HG03354 (cell line): ENCODE measurements at regions not wholly inside any gene's neighbourhood (a gene's known extent, or its start where the extent isn't known, plus 50 kb on each side); places are given as distances from the start of the nearest gene placed in this dataset.
"Not testable (repeated sequence)": the region's sequence is repeated elsewhere in the genome, so short reads cannot be mapped to it uniquely, and the experiment has no call there.

Experiments used
- ATAC-seq: cut with Tn5 transposase; IDR thresholded peaks from one replicate; pipeline ENCODE4 v1.9.1; 2021; ENCODE audit warnings: mild to moderate bottlenecking; ENCODE audit not compliant: unreplicated experiment, poor library complexity, severe bottlenecking

DNA sequence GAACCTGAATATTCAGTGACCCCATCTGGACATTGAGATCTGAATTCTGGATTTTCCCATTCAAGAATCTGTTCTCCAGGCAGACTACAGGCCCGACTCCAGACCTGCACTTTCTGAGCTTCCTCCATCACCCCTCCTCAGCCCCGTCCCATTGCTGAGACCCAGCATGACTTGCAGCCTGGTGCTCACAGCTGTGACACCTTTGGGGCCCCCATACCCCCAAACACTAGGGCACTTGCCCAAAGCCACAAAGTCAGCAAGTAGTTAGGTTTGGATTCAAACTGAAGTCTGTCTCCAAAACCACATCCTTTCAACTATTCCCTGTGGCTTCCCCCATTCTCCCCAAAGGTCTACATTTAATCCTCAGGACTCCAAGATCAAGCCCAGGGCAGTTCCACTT, 128.2 kb upstream of the ZBED5 start:
- ATAC-seq, result no peak

DNA sequence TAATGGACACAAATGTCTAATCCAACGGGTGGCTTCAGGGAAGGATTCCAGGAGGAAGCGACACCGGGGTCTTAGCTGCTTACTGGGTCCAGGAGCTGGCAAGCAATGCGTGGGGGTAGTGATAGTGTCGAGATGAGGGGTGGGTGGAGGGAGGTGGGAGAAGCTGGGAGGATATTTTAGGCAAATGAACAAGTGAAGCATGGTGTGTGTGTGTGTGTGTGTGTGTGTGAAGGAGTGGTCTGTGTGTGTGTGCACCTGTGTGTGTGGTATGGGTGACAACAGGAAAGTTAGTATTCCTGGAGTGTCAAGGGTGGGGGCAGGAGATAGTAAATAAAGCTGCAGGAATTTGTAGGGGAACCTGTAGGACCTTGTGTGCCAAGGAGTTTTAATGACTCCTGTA, 126.9 kb upstream of the ZBED5 start:
- ATAC-seq, result no peak

DNA sequence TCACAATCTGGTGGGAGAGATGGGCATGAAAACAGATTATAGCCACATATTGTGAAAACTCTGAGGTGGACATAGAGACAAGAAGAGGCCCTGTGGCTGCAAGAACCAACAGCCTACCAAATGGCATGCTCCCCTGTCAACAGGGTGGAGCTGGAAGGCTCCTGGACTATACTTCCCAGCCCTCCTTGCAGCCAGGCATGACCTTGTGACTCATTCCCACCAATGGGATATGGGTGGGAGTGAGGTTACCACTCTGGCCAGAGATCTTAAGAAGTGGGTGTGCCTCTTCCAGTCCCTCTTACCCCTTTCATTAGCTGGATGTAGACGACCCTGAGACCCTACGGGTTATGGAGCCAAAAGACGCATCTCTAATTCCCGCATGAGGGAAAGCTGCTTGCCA, 126.4 kb upstream of the ZBED5 start:
- no peak for ATAC-seq

DNA sequence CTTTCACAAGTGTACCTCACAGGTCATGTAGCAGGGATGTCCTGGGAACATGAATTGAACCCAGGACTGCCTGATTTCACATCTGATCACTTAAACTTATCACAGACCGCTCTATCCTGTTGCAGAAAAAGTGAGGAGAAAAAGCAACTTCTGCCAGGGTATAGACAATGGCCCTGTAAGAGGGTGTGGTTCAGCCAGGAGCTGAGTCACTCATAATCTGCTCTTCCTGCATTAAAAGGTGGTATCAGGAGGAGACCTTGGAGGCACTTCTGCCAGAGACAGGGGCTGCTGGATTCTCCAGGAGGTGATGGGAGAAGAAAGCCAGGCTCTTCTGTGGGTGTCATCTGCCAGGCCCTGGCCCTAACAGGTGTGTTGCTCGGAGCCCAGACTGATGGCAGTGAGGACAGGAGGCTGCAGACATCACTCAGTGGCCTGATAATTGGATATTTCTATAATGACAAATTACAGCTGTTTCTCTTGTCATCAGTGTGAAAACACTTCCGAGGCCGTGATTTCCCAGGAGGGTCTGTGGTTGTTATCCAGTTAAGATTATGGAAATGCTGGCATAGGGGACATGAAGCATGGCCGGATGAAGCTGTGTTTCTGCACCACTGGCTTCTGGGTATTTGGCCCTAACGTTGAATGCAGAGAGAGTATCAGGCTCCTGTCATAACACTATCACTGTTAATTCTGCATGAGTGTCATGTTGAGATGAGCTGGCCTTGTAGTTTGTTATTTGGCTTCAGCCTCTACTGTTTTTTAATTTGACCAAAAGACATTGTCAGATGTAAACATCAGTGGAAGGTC, 125.1 kb upstream of the ZBED5 start:
- ATAC-seq, result no peak

DNA sequence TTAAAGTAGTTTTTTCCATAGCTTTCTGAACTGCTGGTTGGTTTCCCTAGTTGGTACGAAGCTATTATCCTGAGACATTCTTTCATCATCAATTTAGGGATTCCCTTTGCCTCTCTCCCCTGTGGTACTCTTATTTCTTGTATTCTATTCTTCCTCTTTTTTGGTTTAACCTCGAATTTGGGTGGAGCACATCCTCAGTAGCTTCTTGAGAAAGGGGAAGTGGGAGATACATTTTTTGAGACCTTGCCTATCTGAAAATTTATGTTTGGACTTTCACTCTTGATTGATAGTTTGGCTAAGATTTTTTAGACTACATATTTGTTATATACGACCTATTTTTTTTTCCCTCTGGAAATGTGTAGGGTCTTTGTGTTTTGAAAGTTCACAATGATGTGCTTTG, 121.7 kb upstream of the ZBED5 start:
- no peak for ATAC-seq

DNA sequence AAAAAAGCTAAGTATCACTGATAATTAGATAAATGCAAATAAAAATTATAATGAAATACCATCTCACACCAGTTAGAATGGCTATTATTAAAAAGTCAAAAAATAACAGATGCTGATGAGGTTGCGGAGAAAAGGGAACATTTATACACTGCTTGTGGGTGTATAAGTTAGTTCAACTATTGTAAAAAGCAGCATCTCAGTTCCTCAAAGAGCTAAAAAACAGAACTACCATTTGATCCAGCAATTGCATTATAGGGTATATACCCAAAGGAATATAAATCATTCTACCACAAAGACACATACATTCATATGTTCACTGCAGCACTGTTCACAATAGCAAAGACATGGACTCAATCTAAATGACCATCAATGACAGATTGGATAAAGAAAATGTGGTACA, 120.3 kb upstream of the ZBED5 start:
- no peak for ATAC-seq

DNA sequence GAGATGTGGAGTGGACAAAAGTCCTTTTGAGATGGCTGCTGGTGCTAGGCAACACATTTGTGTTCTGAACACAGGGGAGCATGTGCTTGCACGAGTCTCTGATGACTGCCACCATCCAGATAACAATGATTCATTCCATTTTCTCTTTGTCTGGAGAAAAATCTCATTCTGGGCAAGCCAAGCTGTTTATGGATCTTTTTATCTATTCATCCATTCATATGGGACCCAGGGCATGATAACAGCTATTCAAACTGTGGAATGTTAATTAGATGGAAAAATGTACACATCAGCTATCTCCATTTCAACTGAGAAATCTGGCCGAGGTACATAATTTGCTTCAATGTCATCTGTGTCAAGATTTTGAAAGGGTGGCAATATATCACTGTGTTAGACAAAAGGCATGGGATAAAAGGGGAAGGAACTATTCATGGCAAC, 117.5 kb upstream of the ZBED5 start:
- ATAC-seq, result no peak

DNA sequence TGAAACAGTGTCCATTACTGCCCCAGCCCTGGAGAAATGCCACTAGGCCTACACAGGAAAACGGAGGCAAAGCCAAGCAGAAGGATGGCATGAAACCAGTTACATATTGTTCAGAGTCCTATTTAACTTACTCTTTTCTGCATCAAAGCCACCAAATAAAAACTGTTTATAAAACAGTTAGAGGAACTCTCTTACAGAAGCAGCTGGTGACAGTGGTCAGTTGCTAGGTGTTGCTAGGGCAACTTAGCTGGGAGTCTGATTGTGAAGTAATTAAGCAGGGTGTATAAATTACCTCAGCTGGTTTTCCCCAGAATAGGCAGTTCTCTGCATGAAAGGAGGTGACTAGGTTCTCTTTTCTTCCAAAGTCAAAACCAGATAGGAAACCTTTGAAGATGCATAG, 115.6 kb upstream of the ZBED5 start:
- ATAC-seq, result no peak

DNA sequence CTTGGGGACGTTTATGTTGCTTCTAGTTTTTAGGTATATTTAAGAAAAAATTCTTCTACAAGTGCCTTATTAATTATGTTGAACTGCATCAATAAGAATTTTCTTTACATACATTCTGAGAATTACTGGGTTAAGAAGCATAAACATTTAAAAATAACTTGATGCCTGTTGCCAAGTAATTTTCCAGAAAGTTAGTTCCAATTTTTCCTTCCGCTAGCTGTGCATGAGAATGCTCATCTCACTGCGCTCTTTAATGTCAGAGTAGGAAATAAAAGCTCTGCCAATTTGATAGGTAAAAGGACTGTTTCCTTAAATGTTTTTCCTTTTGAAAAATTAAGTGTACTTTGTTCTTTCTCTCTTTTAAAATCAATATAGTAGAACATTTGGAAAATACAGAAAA, 113.1 kb upstream of the ZBED5 start:
- ATAC-seq, result no peak

DNA sequence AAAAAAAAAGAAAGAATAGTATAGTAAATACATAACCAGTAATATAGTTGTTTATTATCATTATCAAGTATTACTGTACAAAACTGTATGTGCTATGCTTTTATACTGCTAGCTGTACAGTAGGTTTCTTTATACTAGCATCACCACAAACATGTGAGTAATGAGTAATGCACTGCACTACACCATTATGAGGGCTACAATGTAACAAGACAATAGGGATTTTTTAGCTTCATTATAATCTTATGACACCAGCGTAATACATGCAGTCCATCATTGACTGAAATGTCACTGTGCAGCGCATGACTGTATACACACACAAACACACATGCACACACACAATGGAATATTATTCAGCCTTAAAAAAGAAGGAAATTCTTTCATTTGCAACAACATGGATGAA, 111.5 kb upstream of the ZBED5 start:
- no peak for ATAC-seq

DNA sequence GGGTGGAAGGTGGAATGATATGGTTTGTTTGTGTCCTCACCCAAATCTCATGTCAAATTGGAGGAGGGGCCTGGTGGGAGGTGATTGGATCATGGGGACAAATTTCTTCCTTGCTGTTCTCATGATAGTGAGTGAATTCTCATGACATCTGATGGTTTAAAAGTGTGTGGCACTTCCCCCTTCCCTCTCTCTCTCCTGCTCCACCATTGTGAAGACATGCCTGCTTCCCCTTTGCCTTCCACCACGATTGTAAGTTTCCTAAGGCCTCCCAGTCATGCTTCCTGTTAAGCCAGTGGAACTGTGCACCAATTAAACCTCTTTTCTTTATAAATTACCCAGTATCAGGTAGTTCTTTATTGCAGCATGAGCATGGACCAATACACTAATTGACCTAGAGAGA, 99.0 kb upstream of the ZBED5 start:
- ATAC-seq, result not testable (repeated sequence)

DNA sequence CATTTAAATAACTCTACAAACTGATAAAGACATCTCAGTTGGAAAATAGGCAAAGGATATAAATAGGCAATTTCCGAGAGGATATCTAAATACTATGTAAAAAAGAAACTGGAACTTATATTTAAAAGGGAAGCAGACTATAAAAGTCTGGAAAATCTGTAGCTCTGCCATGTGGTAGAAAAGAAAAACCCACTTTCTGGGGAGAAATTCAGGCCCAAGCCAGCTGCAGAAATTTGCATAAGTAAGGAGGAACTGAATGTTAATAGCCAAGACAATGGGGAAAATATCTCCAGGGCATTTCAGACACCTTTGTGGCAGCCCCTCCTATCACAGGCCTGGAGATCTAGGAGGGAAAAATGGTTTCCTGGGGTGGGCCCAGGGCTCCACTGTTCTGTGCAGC, 97.8 kb upstream of the ZBED5 start:
- no peak for ATAC-seq

DNA sequence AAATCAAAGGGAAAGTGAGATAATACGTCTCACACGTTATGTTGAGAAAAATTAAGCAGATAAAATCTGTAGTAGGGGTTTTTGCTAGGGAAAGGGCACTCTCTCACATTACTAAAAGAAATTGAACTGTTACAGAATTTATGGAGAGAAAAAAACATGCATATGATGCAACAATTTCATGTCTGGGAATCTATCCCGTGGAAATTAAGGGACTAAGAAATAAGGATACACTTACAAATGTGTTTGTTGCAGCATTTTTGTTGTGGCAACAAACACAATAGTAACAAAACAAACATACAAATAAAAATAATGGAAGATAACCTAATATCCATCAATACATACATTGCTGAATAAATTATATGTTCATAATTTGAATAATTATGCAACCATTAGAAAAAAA, 96.3 kb upstream of the ZBED5 start:
- ATAC-seq, result no peak

DNA sequence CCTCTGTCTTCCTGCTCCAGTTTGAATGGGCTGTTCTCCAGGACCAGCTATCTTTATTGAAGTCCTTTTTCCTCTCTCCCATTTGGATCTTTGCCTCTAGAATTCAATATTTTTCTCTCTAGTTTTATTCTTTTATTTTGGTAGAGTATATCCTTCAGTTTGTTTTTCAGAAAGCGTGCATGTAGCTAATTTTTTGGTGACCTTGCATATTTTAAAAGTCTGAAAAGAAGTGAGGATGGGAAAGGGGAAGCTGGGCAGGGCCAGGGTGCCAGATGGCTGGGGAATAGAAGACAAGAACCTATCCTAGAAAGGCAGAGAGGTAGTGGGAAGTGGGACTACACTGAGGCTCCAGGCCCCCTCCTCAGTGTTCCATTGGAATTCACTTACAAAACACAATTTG, 95.0 kb upstream of the ZBED5 start:
- no peak for ATAC-seq

DNA sequence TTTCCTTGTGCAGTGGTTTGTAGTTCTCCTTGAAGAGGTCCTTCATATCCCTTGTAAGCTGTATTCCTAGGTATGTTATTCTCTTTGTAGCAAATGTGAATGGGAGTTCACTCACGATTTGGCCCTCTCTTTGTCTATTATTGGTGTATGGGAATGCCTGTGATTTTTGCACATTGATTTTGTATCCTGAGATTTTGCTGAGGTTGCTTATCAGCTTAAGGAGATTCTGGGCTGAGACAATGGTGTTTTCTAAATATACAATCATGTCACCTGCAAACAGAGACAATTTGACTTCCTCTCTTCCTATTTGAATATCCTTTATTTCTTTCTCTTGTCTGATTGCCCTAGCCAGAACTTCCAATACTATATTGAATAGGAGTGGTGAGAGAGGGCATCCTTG, 90.1 kb upstream of the ZBED5 start:
- ATAC-seq, result not testable (repeated sequence)

DNA sequence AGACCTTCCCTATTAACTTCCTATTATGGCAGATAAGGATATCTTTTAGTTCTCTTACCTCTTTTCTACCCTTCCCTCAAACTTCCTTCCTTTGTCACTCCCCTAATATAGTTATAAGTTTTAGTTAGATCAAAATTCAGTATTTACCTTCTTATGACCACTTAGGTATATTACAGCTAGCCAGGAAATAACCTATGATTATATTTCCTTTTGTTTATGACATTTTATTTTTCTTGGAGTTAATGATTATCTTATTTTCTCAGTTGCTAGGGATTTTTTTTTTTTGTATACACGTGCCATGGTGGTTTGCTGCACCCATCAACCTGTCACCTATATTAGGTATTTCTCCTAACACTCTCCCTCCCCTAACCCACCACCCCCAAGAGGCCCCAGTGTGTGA, 88.2 kb upstream of the ZBED5 start:
- no peak for ATAC-seq

DNA sequence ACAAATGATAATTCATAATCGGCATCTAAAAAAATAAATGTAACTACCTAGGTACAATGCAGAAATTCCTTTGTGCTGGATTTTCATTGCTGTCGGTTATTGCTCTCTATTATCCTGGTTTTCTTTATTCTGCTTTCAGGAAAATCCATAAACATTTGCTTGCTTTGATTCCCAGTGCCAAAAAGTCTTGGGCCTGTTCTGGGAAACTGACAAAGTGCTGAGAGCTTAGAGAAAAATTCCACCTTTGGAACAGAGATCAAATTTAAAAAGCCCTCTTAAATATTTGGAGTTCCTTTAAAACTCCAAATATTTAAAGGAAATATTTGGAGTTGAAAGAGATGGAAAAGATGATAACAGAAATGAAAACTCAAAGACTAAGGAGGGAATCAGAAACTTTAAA, 87.3 kb upstream of the ZBED5 start:
- no peak for ATAC-seq

DNA sequence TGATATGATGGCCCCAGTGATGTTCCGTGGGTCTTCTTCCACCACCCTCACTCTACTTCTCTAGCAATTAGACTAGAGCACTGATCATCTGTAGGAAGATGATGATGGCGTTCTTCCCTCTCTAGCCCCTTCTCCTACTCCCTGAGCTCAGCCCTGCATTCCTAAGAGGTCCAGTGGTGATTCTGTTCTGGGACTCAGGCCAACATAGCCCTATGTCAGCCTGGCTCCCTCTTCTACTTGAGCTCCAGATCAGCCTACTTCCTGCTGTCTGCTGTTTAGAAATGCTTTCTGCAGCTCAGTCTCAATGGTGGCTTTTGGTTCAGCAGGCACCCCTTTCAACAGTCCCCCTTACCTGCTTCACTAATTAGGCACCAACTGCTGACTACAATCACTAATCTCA, 86.1 kb upstream of the ZBED5 start:
- ATAC-seq, result no peak

DNA sequence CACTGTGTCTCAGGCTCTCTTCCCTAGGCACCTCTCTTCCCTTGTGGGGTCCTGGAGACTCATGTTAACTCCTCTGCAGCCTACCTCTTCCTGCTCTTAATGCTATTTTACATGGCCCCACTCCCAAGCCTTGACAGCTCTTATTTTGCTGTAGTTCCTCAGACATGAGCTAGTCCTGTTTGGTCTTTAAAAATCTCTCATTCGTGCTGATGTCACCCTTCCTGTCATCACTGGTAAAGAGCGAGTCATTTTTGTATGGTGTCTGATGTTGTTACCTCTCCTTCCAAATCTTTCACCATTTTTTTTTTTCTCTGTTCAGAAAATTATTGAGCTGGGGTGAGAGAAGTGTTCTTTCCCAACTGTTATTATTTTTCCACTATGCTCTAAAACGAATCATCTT, 84.8 kb upstream of the ZBED5 start:
- ATAC-seq, result no peak

DNA sequence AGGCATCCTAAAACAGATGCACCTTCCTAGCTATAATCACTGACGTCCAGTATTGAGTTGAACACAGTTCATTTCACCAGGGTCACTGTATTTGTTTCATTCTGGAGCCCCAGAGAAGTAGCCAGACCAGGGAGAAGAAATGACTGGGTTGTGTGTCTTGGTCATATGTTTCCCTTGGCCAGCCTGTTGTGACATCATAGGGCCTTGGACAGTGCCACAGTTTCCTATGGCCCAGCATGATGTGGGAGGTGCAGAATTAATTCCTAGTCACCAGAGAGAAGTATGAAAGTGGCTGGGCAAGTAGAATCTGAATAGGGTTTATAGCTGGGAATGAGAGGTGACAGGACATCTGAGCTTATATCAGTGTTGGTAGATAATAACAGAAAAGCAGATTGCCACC, 84.0 kb upstream of the ZBED5 start:
- ATAC-seq, result no peak

DNA sequence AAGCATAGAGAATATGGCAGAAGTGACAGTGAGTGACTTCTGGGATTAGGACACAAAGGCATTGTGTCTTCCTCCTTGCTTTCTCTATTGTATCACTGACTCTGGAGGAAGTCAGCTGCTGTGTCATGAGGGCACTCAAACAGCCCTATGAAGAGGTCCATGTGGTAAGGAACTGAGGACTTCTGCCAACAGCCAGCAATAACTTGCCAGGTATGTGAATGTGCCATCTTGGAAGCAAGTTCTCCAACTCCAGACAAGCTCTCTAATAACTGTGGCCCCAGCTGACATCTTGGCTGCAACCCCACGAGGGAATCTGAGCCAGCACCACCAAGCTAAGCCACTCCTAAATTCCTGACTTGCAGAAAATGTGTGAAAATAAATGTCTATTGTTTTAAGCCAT, 83.6 kb upstream of the ZBED5 start:
- no peak for ATAC-seq
